Esophagus muscularis mucosa (tissue), 3 donors: ENCODE measurements at regions not wholly inside any gene's neighbourhood (a gene's known extent, or its start where the extent isn't known, plus 50 kb on each side); places are given as distances from the start of the nearest gene placed in this dataset.

Source experiments
- POLR2A ChIP-seq: fragments of 450-650 bp; IDR thresholded peaks from one replicate; pipeline ENCODE4 v1.6.1; 2017; ENCODE audit warnings: antibody characterized with exemption, moderate library complexity, mild to moderate bottlenecking, low read depth
- POLR2AphosphoS5 ChIP-seq, 2 donors: sonication (generic); formaldehyde crosslinking; IDR thresholded peaks; one replicate each; pipeline ENCODE4 v1.6.1; 2017; ENCODE audit warnings: antibody characterized with exemption in 2 of 2
- TF ChIP-seq, protein P1 (sequence below), 3 experiments: fragments of 200-600 bp in 2 of 3; fragments of 450-650 bp in 1 of 3; sonication (generic) in 2 of 3; IDR thresholded peaks; one replicate each; pipeline ENCODE4 v1.5.1; 2017 to 2019; ENCODE audit warnings: antibody characterized with exemption in 3 of 3, mild to moderate bottlenecking in 2 of 3, moderate library complexity in 1 of 3

DNA sequence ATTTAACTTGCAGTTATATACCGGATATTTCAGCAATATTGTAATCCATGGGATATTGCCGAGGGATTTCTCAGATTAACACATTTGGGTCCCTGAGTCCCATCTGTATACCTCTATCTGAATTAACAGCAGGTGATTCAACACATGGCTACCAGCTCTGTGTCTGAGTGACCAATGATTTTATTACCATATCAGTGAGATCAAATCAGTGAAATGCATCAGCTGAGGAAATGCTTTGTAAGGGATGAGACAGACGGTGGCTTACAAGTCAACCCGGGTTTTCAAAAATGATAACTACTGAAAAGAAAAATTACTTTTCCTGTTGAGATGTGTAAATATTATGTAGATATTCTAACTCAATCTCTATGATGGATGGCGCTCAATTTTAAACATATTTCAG, 504.1 kb upstream of the PKN2 start:
- TF ChIP-seq, protein P1, sequence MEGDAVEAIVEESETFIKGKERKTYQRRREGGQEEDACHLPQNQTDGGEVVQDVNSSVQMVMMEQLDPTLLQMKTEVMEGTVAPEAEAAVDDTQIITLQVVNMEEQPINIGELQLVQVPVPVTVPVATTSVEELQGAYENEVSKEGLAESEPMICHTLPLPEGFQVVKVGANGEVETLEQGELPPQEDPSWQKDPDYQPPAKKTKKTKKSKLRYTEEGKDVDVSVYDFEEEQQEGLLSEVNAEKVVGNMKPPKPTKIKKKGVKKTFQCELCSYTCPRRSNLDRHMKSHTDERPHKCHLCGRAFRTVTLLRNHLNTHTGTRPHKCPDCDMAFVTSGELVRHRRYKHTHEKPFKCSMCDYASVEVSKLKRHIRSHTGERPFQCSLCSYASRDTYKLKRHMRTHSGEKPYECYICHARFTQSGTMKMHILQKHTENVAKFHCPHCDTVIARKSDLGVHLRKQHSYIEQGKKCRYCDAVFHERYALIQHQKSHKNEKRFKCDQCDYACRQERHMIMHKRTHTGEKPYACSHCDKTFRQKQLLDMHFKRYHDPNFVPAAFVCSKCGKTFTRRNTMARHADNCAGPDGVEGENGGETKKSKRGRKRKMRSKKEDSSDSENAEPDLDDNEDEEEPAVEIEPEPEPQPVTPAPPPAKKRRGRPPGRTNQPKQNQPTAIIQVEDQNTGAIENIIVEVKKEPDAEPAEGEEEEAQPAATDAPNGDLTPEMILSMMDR (IDR thresholded peaks at IDR 0.05) = no peak
- no peak for TF ChIP-seq POLR2A
- no peak for TF ChIP-seq POLR2AphosphoS5 (IDR thresholded peaks at IDR 0.05)
